Brain microvascular endothelial cell (primary cell): ENCODE measurements at regions not wholly inside any gene's neighbourhood (a gene's known extent, or its start where the extent isn't known, plus 50 kb on each side); places are given as distances from the start of the nearest gene placed in this dataset.
A peak's percentile ranks its signal among the peaks of the same experiment; 100 is the strongest.

Experiments used
- DNase-seq: peaks from one replicate; pipeline ENCODE4 v3.0.0-alpha.2; 2020
- H3K27ac ChIP-seq: fragments of 250-450 bp; sonication (Bioruptor Pico); 2 replicates; pipeline ENCODE4 v1.5.1; 2020; ENCODE audit warnings: mild to moderate bottlenecking, moderate library complexity
- H3K27me3 ChIP-seq: fragments of 250-450 bp; sonication (Bioruptor Pico); replicated peaks from 2 replicates; pipeline ENCODE4 v1.5.1; 2020; ENCODE audit warnings: mild to moderate bottlenecking
- H3K36me3 ChIP-seq: fragments of 250-450 bp; sonication (Bioruptor Pico); replicated peaks from 2 replicates; pipeline ENCODE4 v1.5.1; 2020; ENCODE audit warnings: mild to moderate bottlenecking
- H3K4me3 ChIP-seq: 2 replicates; pipeline ENCODE4 v1.5.1; 2011; ENCODE audit warnings: low read depth, mild to moderate bottlenecking, control low read depth, low read length, moderate library complexity
- in situ Hi-C: cut with HindIII; loops from 2 replicates; pipeline ENCODE4 v1.10.0; 2017; ENCODE audit warnings: low sequenced_read_pairs, low pct_ligation_motif_present
- TF ChIP-seq, protein P1 (sequence below): IDR thresholded peaks from 2 replicates; pipeline ENCODE4 v1.5.1; 2011; ENCODE audit warnings: low read depth, mild to moderate bottlenecking, moderate library complexity, low read length, control low read depth, inconsistent platforms; ENCODE audit errors: missing control alignments

- no peak for DNase-seq
- TF ChIP-seq, protein P1, sequence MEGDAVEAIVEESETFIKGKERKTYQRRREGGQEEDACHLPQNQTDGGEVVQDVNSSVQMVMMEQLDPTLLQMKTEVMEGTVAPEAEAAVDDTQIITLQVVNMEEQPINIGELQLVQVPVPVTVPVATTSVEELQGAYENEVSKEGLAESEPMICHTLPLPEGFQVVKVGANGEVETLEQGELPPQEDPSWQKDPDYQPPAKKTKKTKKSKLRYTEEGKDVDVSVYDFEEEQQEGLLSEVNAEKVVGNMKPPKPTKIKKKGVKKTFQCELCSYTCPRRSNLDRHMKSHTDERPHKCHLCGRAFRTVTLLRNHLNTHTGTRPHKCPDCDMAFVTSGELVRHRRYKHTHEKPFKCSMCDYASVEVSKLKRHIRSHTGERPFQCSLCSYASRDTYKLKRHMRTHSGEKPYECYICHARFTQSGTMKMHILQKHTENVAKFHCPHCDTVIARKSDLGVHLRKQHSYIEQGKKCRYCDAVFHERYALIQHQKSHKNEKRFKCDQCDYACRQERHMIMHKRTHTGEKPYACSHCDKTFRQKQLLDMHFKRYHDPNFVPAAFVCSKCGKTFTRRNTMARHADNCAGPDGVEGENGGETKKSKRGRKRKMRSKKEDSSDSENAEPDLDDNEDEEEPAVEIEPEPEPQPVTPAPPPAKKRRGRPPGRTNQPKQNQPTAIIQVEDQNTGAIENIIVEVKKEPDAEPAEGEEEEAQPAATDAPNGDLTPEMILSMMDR = no peak
- in situ Hi-C loops = no loop called here
These were observed 62.6 kb upstream of the SEMA6A start for GRCh38 chr5:116637149-116637740.

GRCh38 chr5:116632890-116633289 is 58.3 kb upstream of the SEMA6A start:
- DNase-seq = peak; percentile 20
- Histone ChIP-seq H3K36me3 (no peaks in the 10 kb centered on the region), H3K27me3 (no peaks in the 10 kb centered on the region), H3K4me3 (no peak overlapping the region), H3K27ac (no peak overlapping the region)
- TF ChIP-seq, protein P1 = no peak
- in situ Hi-C loops = no loop called here

More at GRCh38 chr5:116637149-116637740, 62.6 kb upstream of the SEMA6A start:
- no peak overlapping the region for H3K27ac ChIP-seq
- no peaks in the 10 kb centered on the region for H3K27me3 ChIP-seq
- H3K4me3 ChIP-seq = no peak overlapping the region
- no peaks in the 10 kb centered on the region for H3K36me3 ChIP-seq

DNA sequence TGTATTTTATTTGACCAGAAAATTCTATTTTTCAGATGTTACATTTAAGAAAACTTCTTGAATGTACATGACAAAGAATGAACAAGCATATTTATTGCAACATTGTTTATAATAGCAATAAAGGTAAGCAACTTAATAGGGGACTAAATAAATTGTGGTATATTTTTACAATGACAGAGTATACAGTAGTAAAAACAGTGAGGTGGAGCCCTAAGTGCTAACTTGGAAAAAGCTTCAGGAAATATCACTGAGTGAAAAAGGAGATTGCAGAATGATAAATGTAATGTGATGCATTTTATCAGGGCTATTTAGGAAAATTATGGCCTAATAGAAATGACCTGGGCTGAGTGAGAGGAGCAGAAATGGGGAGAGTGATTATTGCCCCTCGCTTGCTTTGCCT is 56.5 kb upstream of the SEMA6A start:
- Histone ChIP-seq H3K27me3 (no peaks in the 10 kb centered on the region), H3K4me3 (no peak overlapping the region), H3K27ac (no peak overlapping the region), H3K36me3 (no peaks in the 10 kb centered on the region)
- in situ Hi-C loops = no loop called here
- TF ChIP-seq, protein P1 = no peak
- DNase-seq = no peak

GRCh38 chr5:116629168-116629567 is 54.5 kb upstream of the SEMA6A start:
- in situ Hi-C loops = no loop called here
- TF ChIP-seq, protein P1 = no peak
- no peak for DNase-seq
- no peaks in the 10 kb centered on the region for H3K27me3 ChIP-seq
- H3K4me3 ChIP-seq = no peak overlapping the region
- no peaks in the 10 kb centered on the region for H3K36me3 ChIP-seq
- no peak overlapping the region for H3K27ac ChIP-seq

- Histone ChIP-seq H3K4me3 (no peak overlapping the region), H3K27me3 (no peaks in the 10 kb centered on the region), H3K27ac (no peak overlapping the region), H3K36me3 (no peaks in the 10 kb centered on the region)
- in situ Hi-C loops = no loop called here
- TF ChIP-seq, protein P1 = no peak
- DNase-seq = no peak
These were observed 52.5 kb upstream of the SEMA6A start for GRCh38 chr5:116626945-116627679.
